NT2/D1 (cell line): ENCODE measurements at regions not wholly inside any gene's neighbourhood (a gene's known extent, or its start where the extent isn't known, plus 50 kb on each side); places are given as distances from the start of the nearest gene placed in this dataset.

ENCODE experiments used
- SUZ12 ChIP-seq: IDR thresholded peaks from 2 replicates; pipeline ENCODE4 v1.6.1; 2011; ENCODE audit not compliant: insufficient read length, insufficient read depth; ENCODE audit errors: extremely low read depth
- YY1 ChIP-seq: IDR thresholded peaks from 2 replicates; pipeline ENCODE4 v1.6.1; 2011; ENCODE audit not compliant: insufficient read length, insufficient read depth
- ZNF274 ChIP-seq: IDR thresholded peaks from 2 replicates; pipeline ENCODE4 v1.6.1; 2011; ENCODE audit warnings: mild to moderate bottlenecking, low read depth, low read length

GRCh38 chr3:20376665-20377217 lies 190.7 kb upstream of the SGO1 start:
- no peak for TF ChIP-seq ZNF274
- TF ChIP-seq SUZ12, result no peak
- no peak for TF ChIP-seq YY1
